ENCODE measurements at regions not wholly inside any gene's neighbourhood (a gene's known extent, or its start where the extent isn't known, plus 50 kb on each side); places are given as distances from the start of the nearest gene placed in this dataset.

DNA sequence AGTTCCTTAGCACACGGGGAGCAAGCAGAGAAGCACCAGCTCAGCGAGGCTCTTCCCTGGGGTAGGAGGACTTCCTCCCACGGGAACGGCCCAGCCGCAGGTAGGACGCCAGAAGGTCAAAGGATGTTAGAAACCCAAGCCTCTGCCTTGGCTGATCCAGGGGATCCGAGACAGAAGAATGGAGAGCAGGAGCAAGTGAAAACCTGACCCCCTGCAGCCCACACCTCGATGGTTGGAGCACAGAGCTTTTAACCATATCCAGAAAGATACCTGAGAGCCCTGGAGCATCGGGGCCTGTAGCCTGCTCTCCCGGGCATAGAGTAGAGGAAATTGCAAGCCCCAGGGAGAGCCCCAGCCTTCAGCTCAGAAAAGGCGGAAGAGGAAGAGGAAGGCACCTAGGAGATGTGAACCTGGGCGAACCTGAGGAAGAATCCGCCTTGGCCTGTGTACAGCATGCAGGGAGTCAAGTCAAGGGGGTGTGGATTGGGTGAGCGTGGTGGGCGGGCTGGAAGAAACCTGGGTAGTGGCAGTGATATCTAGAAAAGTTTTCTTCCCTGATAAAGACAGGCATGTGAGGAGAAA is 76.3 kb downstream of the PSMG1 start:
- DNase-seq (ENCODE audit: insufficient read length, low spot score) = no peak
- no peak for FAIRE-seq

DNA sequence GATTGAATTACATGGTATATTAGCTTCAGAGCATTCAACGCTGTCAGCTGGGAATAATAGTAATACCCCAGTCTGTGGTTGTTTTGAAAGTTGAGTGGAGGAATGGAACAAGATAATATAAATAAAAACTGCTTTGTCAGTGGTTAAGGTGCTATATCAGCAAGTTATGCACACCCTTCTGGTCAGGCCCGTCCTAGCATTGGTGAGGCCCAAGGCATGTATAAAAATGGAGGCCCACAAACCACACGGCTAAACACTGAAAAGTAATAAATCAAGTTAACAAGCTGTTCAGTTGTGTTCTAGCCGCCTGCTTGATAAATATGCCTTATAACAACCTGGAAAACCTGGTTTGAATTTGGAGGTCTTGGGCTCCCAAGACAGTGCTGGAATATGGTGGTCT is 77.4 kb downstream of the PSMG1 start:
- FAIRE-seq = no peak
- DNase-seq (ENCODE audit: insufficient read length, low spot score) = no peak

DNA sequence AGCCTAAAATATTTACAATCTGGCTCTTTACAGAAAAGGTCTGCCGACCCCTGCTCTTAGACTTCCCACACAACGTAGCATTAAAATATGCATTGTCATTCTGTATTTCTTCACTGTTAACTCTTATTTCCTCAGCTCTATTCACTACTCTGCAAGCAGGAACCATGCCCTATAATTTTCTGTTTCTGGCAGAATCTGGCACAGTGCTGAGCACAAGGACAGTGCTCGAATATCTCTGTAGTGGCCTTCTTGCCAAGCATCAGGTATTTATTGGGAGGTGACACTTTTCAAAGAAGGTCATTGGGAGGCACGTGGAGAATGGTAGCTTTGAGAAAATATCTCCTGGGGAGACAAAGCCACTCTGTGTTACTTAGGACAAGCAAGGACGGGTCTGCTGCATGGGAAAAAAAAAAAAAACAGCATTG is 77.9 kb downstream of the PSMG1 start:
- no peak for DNase-seq (ENCODE audit: insufficient read length, low spot score)
- FAIRE-seq = no peak

DNA sequence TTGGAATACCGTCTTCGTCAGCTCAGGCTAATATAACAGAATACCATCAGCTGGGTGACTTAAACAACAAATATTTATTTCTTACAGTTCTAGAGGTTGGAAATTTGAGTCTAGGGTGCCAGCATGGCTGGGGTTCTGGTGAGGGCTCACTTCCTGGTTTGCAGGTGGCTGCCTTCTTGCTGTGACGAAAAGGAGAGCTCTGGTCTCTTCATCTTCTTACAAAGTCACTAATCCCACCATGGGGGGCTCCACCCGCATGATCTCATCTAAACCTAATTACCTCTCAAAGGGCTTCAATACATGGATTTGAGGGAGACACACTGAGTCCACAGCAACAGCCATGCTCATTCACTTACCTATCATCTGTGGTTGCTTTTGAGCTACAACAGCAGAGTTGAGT is 78.3 kb downstream of the PSMG1 start:
- FAIRE-seq (no peak), DNase-seq (ENCODE audit: insufficient read length, low spot score) (no peak)

DNA sequence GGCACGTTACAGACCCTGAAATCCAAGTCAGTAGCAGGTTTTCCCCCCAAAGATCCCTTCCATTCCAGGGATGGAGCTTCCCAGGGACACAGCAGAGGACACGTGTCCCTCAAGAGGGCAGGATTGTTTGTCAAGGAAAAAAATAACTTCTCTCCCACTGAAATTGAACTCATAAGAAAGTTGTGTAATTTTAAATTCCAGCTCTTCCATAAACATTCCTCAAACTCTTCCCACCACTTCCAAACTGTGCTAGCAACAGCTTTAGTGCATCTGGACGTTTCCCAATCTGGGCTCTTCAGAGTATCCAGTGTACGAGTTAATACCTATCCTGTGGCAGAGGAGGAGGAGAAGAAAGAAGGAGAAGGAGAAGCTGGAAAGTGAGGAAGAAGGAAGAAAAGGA is 79.6 kb downstream of the PSMG1 start:
- DNase-seq (ENCODE audit: insufficient read length, low spot score) (no peak), FAIRE-seq (peak; percentile 40)

DNA sequence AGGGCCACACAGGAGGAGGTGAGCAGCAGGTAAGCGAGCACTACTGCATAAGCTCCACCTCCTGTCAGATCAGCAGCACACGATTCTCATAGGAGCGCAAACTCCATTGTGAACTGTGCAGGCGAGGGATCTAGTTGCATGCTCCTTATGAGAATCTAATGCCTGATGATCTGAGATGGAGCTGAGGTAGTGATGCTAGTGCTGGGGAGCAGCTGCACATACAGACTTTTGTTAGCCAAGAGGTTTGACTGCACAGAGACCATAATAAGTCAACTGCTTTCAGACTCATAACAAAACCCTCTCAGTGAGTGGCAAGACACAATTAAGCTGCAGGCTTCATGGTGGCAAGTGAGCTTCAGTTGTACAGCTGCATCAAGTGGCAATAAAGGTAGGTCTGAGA is 83.4 kb downstream of the PSMG1 start:
- no peak for DNase-seq (ENCODE audit: insufficient read length, low spot score)
- peak; percentile 9 for FAIRE-seq

DNA sequence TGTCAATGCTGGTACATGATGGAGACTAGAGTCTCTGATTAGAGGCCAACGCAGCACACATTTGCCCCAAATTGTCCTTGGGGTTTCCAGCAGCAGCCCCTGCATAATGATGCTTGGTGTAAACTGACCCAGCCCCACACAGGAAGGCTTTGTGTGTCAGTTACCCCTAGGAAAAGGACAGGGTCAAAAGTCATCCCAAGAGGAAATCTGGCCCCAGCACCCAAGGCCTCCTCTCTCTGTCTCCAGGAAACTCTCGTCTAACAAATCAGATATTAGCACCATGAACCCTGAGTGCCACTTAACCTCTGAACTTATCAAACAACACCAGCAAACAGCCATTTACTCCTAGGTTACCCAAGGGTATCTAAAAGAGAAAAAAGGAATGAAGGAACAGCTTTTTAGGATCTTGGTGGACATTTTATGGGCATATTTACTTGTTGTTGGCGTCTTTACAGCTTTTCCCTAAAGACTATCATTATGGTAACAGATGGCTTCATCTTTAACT is 84.5 kb downstream of the PSMG1 start:
- FAIRE-seq (no peak), DNase-seq (ENCODE audit: insufficient read length, low spot score) (no peak)

DNA sequence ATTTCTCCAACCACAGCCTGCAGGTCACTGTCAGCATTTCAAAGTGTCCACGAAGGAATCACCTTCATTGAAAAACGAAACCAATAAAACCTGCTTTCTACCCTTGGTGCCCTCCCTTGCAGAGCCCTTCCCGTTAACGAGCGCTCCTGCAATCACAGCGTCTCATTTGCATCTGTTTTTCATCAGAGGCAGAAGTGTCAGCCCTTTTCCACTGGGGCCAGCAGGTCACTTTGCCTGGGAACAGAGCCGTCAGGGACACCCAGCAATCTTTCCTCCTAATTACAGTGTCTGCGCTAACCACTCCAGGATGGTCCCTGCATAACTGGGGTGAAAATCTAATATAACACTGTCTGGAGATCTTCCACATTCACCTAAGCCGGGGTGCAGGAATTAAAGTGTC is 85.3 kb downstream of the PSMG1 start:
- no peak for DNase-seq (ENCODE audit: insufficient read length, low spot score)

DNA sequence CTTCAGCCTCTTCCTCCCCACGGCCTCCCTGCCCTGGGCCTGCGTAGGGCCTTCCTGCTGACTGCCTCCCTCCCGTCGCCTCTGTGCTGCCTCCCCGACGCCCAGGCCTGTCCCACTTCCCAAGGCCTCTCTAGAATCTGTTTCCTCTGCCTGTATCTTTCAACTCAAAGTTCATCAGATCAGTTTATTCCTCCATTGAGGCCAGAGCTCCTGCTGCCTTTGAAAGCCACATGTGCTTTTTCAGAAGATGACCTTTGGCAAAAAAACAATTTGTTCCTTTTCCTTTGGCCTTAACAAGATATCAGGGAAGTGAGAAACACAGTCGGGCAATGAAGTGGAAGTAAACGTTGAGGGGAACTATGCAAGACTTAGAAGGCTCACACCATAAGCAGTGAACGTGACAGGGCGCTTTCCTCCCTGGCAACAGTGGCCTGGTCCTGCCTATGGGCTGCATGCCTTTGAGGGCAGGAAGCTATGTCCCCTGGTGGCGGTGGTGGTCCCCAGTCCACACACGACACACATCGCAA is 85.9 kb downstream of the PSMG1 start:
- DNase-seq (ENCODE audit: insufficient read length, low spot score) (no peak), FAIRE-seq (no peak)

More for the DNA sequence above, 85.3 kb downstream of the PSMG1 start:
- no peak for FAIRE-seq

DNA sequence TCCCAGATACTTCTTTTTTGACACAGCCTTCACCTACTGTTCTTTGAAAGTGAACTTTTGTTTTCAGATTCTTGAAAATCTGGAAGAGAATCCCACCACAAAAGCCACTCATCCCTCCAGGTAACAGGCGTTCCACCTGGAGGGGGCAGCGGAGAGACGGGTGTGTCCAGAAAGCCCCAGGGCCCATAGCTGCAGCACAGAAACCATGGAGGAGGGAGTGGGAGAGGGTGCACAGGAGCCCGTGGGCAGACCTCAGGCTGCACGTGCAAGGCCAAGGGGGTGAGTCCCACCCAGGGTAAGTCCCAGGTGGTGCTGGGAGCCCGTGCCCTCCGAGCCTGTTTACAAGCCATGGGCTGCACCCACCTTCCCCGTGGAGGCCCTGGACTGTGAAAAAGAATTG is 86.5 kb downstream of the PSMG1 start:
- no peak for FAIRE-seq
- no peak for DNase-seq (ENCODE audit: insufficient read length, low spot score)

DNA sequence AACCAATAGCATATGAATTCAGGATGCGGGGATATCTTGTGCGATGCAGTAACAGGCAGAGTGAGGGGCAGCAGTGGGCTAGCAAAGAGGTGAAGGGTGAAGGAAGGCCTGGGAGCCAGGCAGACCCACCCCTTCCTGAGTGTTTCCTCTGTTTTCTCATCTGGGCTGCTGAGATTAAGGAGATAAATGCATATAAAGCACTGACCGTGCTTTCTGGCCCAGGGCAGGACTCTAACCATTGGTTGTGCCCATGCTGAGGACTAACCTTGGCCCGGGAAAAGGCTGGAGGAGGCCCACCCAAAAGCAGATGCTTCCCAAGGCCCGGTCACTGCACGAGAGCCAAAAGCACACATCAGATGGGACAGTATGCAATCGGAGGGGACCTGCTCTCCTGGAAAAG is 87.6 kb downstream of the PSMG1 start:
- DNase-seq (ENCODE audit: insufficient read length, low spot score) (no peak), FAIRE-seq (no peak)

DNA sequence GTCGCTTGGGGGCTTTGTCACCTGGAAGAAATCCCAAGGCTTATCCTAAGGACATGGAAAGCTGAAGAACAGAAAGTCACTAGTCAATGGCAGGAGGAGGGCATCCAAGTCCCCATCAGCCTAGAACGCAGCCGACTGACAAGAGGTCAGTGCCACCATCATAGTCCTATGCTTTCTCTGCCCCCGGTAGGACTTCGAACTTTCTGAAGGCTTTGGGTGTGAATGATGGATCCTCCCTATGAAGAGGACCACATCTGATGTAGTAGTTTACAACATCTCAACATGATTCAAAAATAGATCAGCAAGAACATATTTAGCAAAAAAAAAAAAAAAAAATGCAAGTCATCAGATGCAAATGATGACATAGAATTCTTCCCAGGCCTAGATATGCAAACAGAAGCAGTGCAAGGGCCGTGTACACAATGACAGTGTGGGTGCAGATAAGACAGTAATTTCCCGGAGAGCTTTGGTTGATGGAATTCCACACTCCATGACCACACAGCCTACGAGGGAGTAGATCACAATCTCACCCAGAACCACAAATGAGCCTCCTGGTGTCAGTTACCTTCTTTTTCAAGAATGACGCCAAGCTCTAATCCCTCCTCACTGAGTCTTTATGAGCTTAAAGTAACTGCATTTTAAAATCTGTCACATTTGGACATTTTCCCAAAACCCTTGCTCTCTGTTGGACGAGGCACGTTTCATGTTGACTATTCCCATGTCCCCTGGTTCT is 88.2 kb downstream of the PSMG1 start:
- DNase-seq (ENCODE audit: insufficient read length, low spot score) = peak; percentile 32
- no peak for FAIRE-seq

DNA sequence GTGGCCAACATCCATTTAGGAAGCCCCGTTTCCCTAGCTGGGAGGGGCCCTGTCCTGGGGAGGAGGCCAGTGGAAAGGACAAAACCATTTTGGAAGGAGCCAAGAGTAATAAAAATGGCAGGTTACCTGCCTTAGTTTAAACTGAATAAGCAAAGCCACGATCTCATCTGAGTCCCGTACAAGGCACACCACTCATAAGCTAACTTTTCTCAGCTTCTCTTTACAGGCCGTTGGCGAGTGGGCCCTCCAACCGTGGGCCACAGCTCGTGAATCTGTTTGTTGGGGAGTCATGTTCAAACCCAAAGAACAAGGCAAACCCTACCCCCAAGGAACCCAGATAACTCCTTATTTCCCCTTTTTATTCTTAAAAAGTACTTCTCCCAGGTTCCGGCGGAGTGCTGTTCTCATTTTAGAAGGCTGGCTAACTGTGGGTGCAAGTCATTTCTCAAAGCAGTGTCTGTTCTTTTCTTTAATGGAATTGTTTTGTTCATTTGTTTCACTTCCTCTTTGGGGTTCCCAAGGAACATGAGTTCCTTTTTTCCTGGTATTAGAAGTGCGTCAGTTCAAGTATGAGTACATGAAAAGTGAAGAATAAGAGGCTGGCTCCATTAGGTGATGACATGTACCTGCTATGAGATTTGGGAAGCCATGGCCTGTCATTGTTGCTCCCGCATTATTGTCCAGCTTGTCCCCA is 89.0 kb downstream of the PSMG1 start:
- FAIRE-seq = no peak

DNA sequence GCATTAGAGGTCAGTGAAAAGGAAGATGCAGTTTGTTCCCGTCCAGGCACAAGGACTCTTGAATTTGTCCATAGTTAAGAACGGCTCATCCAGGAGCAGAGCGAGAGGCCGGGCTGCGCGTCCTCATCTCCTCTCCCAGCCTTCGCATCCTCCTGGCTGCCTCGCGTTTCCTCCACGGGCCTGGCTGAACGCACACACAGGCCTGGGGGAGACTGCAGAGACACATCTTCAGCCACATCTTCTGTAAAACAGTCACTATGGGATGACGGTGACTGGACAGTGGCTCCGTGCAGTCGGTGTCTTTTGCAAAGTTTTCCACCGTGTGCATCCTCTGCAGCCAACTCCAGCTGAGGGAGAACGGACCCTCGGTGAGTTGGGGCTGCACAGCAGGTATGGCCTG is 89.7 kb downstream of the PSMG1 start:
- FAIRE-seq = no peak
- no peak for DNase-seq (ENCODE audit: insufficient read length, low spot score)

More for the DNA sequence above, 89.0 kb downstream of the PSMG1 start:
- DNase-seq (ENCODE audit: insufficient read length, low spot score) = no peak

DNA sequence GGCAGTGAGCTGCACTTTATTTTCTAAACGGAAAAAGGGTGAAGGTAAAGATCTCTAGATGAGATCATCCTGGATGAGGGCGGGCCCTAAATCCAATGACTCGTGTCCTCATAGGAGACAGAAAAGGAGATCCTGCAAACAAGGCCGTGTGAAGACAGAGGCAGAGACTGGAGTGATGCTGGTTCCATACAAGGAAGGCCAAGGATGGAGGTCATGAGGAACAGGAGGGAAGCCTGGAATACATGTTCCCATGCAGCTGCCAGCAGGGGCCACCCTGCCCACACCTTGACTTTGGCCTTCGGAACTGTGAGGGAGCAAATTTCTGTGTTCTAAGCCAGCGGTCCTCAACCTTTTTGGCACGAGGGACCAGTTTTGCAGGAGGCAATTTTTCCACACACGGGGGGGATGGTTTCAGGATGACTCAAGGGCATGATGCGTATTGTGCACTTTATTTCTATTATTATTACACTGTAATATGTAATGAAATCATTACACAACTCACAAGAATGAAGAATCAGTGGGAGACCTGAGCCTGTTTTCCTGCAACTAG is 94.3 kb downstream of the PSMG1 start:
- DNase-seq (ENCODE audit: insufficient read length, low spot score) (no peak), FAIRE-seq (no peak)

DNA sequence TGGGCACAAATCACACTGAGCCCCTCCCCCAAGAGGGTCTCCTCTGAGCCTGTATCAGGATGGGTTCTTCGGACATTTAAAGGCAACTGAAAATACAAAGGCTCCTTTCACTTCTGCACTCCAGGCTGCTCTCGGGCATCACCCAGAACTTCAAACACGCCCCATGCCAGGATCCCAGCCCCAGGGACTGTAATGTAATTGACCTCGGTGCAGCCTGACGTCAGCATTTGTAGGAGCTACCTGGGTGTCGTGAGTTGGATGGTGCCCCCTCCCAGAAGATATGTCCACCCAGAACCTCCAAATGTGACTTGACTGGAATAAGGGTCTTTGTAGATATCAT is 95.2 kb downstream of the PSMG1 start:
- DNase-seq (ENCODE audit: insufficient read length, low spot score) (no peak), FAIRE-seq (no peak)

DNA sequence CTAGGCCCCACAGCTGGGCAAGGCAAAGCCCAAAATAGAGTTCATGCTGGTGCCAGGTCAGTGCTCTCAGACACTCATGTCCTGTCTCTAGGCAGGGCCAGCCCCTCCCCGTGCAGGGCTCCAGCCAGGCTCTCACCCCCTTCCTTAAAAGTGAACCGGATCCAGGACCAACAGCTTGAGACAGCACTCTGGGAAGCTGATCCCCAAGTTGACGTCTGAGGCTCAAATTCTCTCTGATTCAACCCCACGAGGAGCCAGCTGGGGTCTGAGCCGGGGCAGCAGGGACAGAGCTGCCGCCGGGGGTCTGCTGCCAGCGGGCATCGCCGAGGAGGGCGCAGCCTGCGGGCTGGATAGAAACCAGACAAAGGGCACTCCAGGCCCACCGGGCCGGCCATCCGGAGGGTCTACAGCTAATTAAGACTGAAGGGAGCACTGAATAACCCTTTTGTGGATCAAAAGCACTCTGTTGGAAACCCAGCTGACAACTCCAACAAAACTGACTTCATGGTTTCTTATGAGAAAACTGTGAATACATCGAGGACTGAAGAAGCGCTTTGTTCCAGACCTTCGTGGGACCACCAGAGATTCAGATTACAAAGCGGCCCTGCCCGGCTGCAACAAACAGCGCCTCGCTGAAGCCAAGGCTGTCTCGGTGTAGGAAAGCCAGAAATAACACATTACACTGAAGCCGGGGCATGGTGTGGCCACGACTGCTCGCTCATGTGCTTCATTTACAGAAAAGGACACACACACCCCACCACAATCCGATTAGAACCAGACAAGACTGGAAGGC is 95.8 kb downstream of the PSMG1 start:
- no peak for DNase-seq (ENCODE audit: insufficient read length, low spot score)

DNA sequence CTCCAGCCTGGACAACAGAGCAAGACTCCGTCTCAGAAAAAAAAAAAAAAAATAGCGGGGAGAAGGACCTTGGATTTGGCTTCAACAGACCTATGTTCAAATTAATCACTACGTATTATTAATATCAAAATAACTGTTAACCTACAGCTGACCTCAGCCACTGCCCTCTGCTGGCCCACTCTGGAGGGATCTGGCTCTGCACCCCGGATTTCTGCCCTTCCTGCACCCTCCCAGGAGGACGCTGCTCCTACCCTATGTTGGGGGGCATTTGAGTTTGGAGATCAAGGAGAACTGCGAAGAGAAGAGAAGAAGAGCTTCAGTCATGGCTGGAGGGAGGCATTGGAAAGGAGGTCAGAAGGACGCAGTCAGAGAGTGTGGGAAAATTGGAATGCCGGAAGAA is 96.7 kb downstream of the PSMG1 start:
- DNase-seq (ENCODE audit: insufficient read length, low spot score) (no peak), FAIRE-seq (no peak)

More for the DNA sequence above, 95.8 kb downstream of the PSMG1 start:
- FAIRE-seq = no peak

DNA sequence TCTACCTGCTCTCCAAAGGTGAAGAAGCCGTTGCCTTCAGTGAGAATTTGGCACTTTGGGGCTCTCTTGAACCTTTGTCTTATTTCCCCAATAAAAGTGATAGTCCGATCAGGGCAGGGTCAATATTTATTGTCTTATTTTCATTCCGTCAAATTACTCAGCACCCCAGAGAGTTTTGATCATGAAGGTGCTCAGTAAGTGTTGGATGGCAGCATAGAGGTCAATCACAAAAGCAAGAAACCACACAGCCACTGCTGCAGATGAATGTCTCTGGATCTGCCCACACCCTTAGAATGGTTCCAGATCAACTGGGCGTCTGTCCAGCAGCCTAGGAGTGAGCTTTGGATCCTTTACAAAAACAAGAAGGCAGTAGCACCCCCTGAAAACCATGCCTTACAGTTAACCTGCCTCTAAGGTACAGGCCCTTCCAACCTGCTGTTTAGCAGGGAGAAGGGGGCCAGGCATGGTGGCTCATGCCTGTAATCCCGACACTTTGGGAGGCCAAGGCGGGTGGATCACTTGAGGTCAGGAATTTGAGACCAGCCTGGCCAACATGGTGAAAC is 97.3 kb downstream of the PSMG1 start:
- no peak for FAIRE-seq

DNA sequence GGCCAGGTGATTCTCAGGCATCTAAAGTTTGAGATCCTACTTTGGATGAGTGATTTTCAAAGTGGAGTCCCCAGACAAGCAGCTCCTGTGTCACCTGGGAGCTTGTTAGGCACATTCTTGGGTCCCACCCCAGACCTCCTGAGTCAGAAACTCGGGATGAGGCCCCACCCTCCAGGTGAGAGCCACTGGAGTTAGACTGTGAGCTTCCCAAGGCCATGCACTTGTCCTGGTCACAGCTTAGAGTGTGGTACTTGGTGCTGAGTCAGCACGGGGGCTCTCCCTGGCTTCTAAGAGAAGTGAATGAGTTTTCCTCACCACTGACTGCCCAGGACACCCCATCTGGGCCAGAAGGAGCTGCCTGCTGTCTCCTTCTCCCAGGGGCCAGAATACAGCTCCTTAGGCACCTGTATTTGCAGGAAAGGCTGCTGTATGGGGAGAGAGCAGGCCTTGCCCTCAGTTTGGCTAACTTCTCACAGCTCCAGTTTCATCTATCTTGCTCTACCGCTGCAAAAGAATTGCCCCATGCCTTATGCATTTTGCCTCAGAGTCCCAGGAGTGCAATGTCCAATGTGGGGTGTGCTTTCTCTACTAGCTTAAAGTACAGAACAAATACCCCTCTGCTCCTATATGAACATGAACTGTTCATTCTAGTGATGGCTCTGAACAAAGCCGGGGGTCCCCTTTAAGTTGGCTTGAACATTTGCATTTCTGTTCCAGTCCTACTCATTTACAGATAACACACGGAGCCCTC is 98.1 kb downstream of the PSMG1 start:
- DNase-seq (ENCODE audit: insufficient read length, low spot score) (no peak), FAIRE-seq (no peak)

More for the DNA sequence above, 97.3 kb downstream of the PSMG1 start:
- DNase-seq (ENCODE audit: insufficient read length, low spot score) = no peak
